DND-41 (cell line): ENCODE measurements at regions not wholly inside any gene's neighbourhood (a gene's known extent, or its start where the extent isn't known, plus 50 kb on each side); places are given as distances from the start of the nearest gene placed in this dataset.

Experiments used
- ATAC-seq: fragments of 200-7000 bp; cut with Tn5 transposase; 3 replicates; pipeline ENCODE4 v1.9.1; 2021; ENCODE audit warnings: low read depth; ENCODE audit not compliant: insufficient read depth
- DNase-seq: peaks from one replicate; pipeline ENCODE4 v3.0.0-alpha.2; 2020
- H2AFZ ChIP-seq: 2 replicates; pipeline ENCODE4 v1.6.0; 2012; ENCODE audit warnings: low read depth, low read length
- H3K27ac ChIP-seq: 2 replicates; pipeline ENCODE4 v1.5.1; 2012; ENCODE audit warnings: low read length, inconsistent platforms
- H3K27me3 ChIP-seq: fragments of 200-600 bp; sonication (generic); 2 replicates; pipeline ENCODE4 v1.6.0; 2012; ENCODE audit warnings: low read length, mild to moderate bottlenecking, inconsistent platforms; ENCODE audit not compliant: insufficient read depth, poor library complexity
- H3K36me3 ChIP-seq: 2 replicates; pipeline ENCODE4 v1.5.1; 2012; ENCODE audit warnings: low read length, inconsistent platforms; ENCODE audit not compliant: insufficient read depth
- H3K4me1 ChIP-seq: 2 replicates; pipeline ENCODE4 v1.5.1; 2012; ENCODE audit warnings: mild to moderate bottlenecking, low read length; ENCODE audit not compliant: insufficient read depth
- H3K4me2 ChIP-seq: 2 replicates; pipeline ENCODE4 v1.6.0; 2012; ENCODE audit warnings: mild to moderate bottlenecking, moderate library complexity, low read length, inconsistent platforms; ENCODE audit not compliant: insufficient read depth
- H3K4me3 ChIP-seq, 2 experiments: fragments of 200-600 bp in 1 of 2; shearing (Covaris generic) in 1 of 2; 2 replicates each; pipeline ENCODE4 v1.5.1; 2012 to 2016; ENCODE audit warnings: inconsistent platforms in 2 of 2, low read length in 2 of 2, mild to moderate bottlenecking in 2 of 2, low read depth in 1 of 2, moderate library complexity in 1 of 2
- H3K79me2 ChIP-seq: 2 replicates; pipeline ENCODE4 v1.6.0; 2012; ENCODE audit warnings: low read length, inconsistent platforms; ENCODE audit not compliant: insufficient read depth
- H3K9ac ChIP-seq: 2 replicates; pipeline ENCODE4 v1.6.0; 2012; ENCODE audit warnings: low read depth, mild to moderate bottlenecking, inconsistent platforms, low read length, moderate library complexity
- H3K9me3 ChIP-seq: 2 replicates; pipeline ENCODE4 v1.5.1; 2012; ENCODE audit warnings: low read length, moderate library complexity, mild to moderate bottlenecking, inconsistent platforms; ENCODE audit not compliant: insufficient read depth, severe bottlenecking
- H4K20me1 ChIP-seq: 2 replicates; pipeline ENCODE4 v1.6.0; 2012; ENCODE audit warnings: low read length; ENCODE audit not compliant: insufficient read depth
- CTCF ChIP-seq: IDR thresholded peaks from 2 replicates; pipeline ENCODE4 v1.5.1; 2012; ENCODE audit warnings: borderline replicate concordance, low read length, moderate library complexity, mild to moderate bottlenecking; ENCODE audit not compliant: poor library complexity, severe bottlenecking; ENCODE audit errors: extremely low read depth
- EZH2 ChIP-seq: IDR thresholded peaks from 3 replicates; pipeline ENCODE4 v1.6.1; 2012; ENCODE audit warnings: borderline replicate concordance, low read depth, mild to moderate bottlenecking, moderate library complexity, low read length, inconsistent platforms; ENCODE audit not compliant: severe bottlenecking

GRCh38 chr1:173423291-173423690, 53.8 kb upstream of the PRDX6 start:
- no peak overlapping the region for H3K4me2 ChIP-seq
- H3K79me2 ChIP-seq = no peaks in the 10 kb centered on the region
- peaks cover 4% of the 10 kb centered on the region; the same call in 1 of the 2 replicates for H3K4me1 ChIP-seq
- H3K27me3 ChIP-seq = no peaks in the 10 kb centered on the region
- no peak overlapping the region for H3K4me3 ChIP-seq
- 0 out of 2 replicates have a peak overlapping the region, but pooled peaks have one; percentile 9 for H3K27ac ChIP-seq
- no peaks in the 10 kb centered on the region for H3K9me3 ChIP-seq
- no peaks in the 10 kb centered on the region for H4K20me1 ChIP-seq
- no peak overlapping the region for H2AFZ ChIP-seq
- TF ChIP-seq EZH2 (no peak), CTCF (no peak)
- H3K36me3 ChIP-seq = no peaks in the 10 kb centered on the region
- ATAC-seq (no peak), DNase-seq (peak; percentile 16)
- no peak overlapping the region for H3K9ac ChIP-seq

GRCh38 chr1:173424143-173424542, 53.0 kb upstream of the PRDX6 start:
- Histone ChIP-seq H3K79me2 (no peaks in the 10 kb centered on the region), H2AFZ (no peak overlapping the region), H3K27ac (no peak overlapping the region), H3K9ac (no peak overlapping the region), H3K27me3 (no peaks in the 10 kb centered on the region), H3K36me3 (no peaks in the 10 kb centered on the region), H3K9me3 (no peaks in the 10 kb centered on the region), H4K20me1 (no peaks in the 10 kb centered on the region), H3K4me3 (no peak overlapping the region), H3K4me1 (peaks cover 4% of the 10 kb centered on the region; the same call in 1 of the 2 replicates), H3K4me2 (no peak overlapping the region)
- TF ChIP-seq EZH2 = no peak
- no peak for TF ChIP-seq CTCF
- no peak for ATAC-seq
- DNase-seq = no peak

- Histone ChIP-seq H3K9ac (no peak overlapping the region), H3K9me3 (no peaks in the 10 kb centered on the region), H3K4me3 (no peak overlapping the region), H3K36me3 (no peaks in the 10 kb centered on the region), H3K27ac (no peak overlapping the region), H2AFZ (no peak overlapping the region), H4K20me1 (no peaks in the 10 kb centered on the region), H3K4me2 (no peak overlapping the region), H3K79me2 (no peaks in the 10 kb centered on the region), H3K27me3 (no peaks in the 10 kb centered on the region), H3K4me1 (peaks cover 4% of the 10 kb centered on the region; the same call in 1 of the 2 replicates)
- DNase-seq (no peak), ATAC-seq (no peak)
- no peak for TF ChIP-seq CTCF
- TF ChIP-seq EZH2 = no peak
Observed at GRCh38 chr1:173424782-173425407, 52.2 kb upstream of the PRDX6 start.
